ENCODE measurements at regions not wholly inside any gene's neighbourhood (a gene's known extent, or its start where the extent isn't known, plus 50 kb on each side); places are given as distances from the start of the nearest gene placed in this dataset.

GRCh38 chr1:219518168-219518906 is 94.6 kb downstream of the ZC3H11B start:
- no peak overlapping the region for H3K4me3 ChIP-seq
- H3K27ac ChIP-seq = no peak overlapping the region
- H3K79me2 ChIP-seq (ENCODE audit: low read depth) = no peaks in the 10 kb centered on the region
- Mint-ChIP-seq H3K36me3 (no peaks in the 10 kb centered on the region), H3K4me1 (peaks cover 2% of the 10 kb centered on the region), H3K27ac (no peak overlapping the region), H3K9me3 (no peaks in the 10 kb centered on the region), H3K4me3 (no peak overlapping the region), H3K27me3 (ENCODE audit: insufficient read depth, low read depth) (no peaks in the 10 kb centered on the region)
- H2AFZ ChIP-seq (replicated peaks) = no peak overlapping the region
- H3K4me1 ChIP-seq = peaks cover 7% of the 10 kb centered on the region
- H3K27me3 ChIP-seq = no peaks in the 10 kb centered on the region
- H3K9ac ChIP-seq = no peak overlapping the region
- no peaks in the 10 kb centered on the region for H3K36me3 ChIP-seq
- no peaks in the 10 kb centered on the region for H3K9me3 ChIP-seq (ENCODE audit: low read depth)
- no peaks in the 10 kb centered on the region for H3F3A ChIP-seq (ENCODE audit: low read depth)
- DNase-seq (ENCODE audit: low spot score) = no peak
- H4K20me1 ChIP-seq (ENCODE audit: low read depth) = no peaks in the 10 kb centered on the region
- no peak for TF ChIP-seq CTCF (IDR thresholded peaks at IDR 0.05)
- no peak for TF ChIP-seq EZH2 (IDR thresholded peaks at IDR 0.05)
- no peak overlapping the region for H3K4me2 ChIP-seq

GRCh38 chr1:219517031-219517430 is 95.9 kb downstream of the ZC3H11B start:
- no peak overlapping the region for H3K27ac Mint-ChIP-seq
- no peak for DNase-seq (ENCODE audit: low spot score)

GRCh38 chr1:219514728-219515127 is 98.2 kb downstream of the ZC3H11B start:
- Mint-ChIP-seq H3K27ac (no peak overlapping the region), H3K4me1 (no peaks in the 10 kb centered on the region), H3K27me3 (ENCODE audit: insufficient read depth, low read depth) (no peaks in the 10 kb centered on the region), H3K36me3 (no peaks in the 10 kb centered on the region), H3K4me3 (no peak overlapping the region), H3K9me3 (no peaks in the 10 kb centered on the region)
- H3K4me2 ChIP-seq = no peak overlapping the region
- H3K27ac ChIP-seq = no peak overlapping the region
- no peak for DNase-seq (ENCODE audit: low spot score)
- H3F3A ChIP-seq (ENCODE audit: low read depth) = no peaks in the 10 kb centered on the region
- H4K20me1 ChIP-seq (ENCODE audit: low read depth) = no peaks in the 10 kb centered on the region
- H3K9me3 ChIP-seq (ENCODE audit: low read depth) = no peaks in the 10 kb centered on the region
- H3K79me2 ChIP-seq (ENCODE audit: low read depth) = no peaks in the 10 kb centered on the region
- no peak overlapping the region for H3K4me3 ChIP-seq
- no peak for TF ChIP-seq CTCF (IDR thresholded peaks at IDR 0.05)
- TF ChIP-seq EZH2phosphoT487 (IDR thresholded peaks at IDR 0.05) = no peak
- no peak for TF ChIP-seq EZH2 (IDR thresholded peaks at IDR 0.05)
- no peak overlapping the region for H2AFZ ChIP-seq (replicated peaks)
- H3K27me3 ChIP-seq = no peaks in the 10 kb centered on the region
- no peaks in the 10 kb centered on the region for H3K4me1 ChIP-seq
- no peak overlapping the region for H3K9ac ChIP-seq
- H3K36me3 ChIP-seq = no peaks in the 10 kb centered on the region

More at GRCh38 chr1:219517031-219517430, 95.9 kb downstream of the ZC3H11B start:
- H3K4me2 ChIP-seq = no peak overlapping the region
- H3K27me3 ChIP-seq = no peaks in the 10 kb centered on the region
- H3K9me3 ChIP-seq (ENCODE audit: low read depth) = no peaks in the 10 kb centered on the region
- no peaks in the 10 kb centered on the region for H3K36me3 ChIP-seq
- no peaks in the 10 kb centered on the region for H3K36me3 Mint-ChIP-seq
- no peaks in the 10 kb centered on the region for H3K27me3 Mint-ChIP-seq (ENCODE audit: insufficient read depth, low read depth)
- TF ChIP-seq EZH2 (IDR thresholded peaks at IDR 0.05) (no peak), EZH2phosphoT487 (IDR thresholded peaks at IDR 0.05) (no peak), CTCF (IDR thresholded peaks at IDR 0.05) (no peak)
- H2AFZ ChIP-seq (replicated peaks) = no peak overlapping the region
- no peak overlapping the region for H3K27ac ChIP-seq
- H4K20me1 ChIP-seq (ENCODE audit: low read depth) = no peaks in the 10 kb centered on the region
- no peaks in the 10 kb centered on the region for H3K4me1 ChIP-seq
- H3K9me3 Mint-ChIP-seq = no peaks in the 10 kb centered on the region
- no peak overlapping the region for H3K9ac ChIP-seq
- H3K4me3 ChIP-seq = no peak overlapping the region
- H3K4me1 Mint-ChIP-seq = no peaks in the 10 kb centered on the region
- H3F3A ChIP-seq (ENCODE audit: low read depth) = no peaks in the 10 kb centered on the region
- H3K79me2 ChIP-seq (ENCODE audit: low read depth) = no peaks in the 10 kb centered on the region
- H3K4me3 Mint-ChIP-seq = no peak overlapping the region

Data from neural progenitor cell (in vitro differentiated cells).